GM18498 (cell line): ENCODE measurements at regions not wholly inside any gene's neighbourhood (a gene's known extent, or its start where the extent isn't known, plus 50 kb on each side); places are given as distances from the start of the nearest gene placed in this dataset.
"Not testable (repeated sequence)": the region's sequence is repeated elsewhere in the genome, so short reads cannot be mapped to it uniquely, and the experiment has no call there.

ENCODE experiments used
- ATAC-seq: cut with Tn5 transposase; IDR thresholded peaks from one replicate; pipeline ENCODE4 v1.9.1; 2021; ENCODE audit warnings: mild to moderate bottlenecking, moderate library complexity; ENCODE audit not compliant: unreplicated experiment

- ATAC-seq = not testable (repeated sequence)
Measured at GRCh38 chr10:15921423-15921945, 61.2 kb upstream of the MINDY3 start.

DNA sequence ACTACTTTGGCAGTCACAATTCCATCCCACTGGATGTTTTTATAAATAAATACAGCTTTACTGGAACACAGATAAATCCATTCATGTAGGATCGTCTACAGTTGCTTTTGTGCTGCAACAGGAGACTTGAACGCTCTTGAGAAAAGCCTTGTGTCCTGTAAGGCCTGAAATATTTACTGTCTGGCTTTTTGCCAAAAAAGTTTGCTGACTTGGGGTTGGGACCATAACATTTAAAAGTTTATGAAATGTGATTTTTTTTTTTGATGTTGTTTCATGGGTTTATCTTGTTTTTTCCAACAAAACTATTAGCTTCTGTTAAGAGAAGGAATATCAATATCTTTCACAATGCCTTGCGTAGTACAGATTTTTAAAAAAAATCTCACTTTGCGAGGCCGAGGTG is 71.1 kb upstream of the MINDY3 start:
- ATAC-seq = no peak

- not testable (repeated sequence) for ATAC-seq
Measured at GRCh38 chr10:15939543-15939942, 79.2 kb upstream of the MINDY3 start.

DNA sequence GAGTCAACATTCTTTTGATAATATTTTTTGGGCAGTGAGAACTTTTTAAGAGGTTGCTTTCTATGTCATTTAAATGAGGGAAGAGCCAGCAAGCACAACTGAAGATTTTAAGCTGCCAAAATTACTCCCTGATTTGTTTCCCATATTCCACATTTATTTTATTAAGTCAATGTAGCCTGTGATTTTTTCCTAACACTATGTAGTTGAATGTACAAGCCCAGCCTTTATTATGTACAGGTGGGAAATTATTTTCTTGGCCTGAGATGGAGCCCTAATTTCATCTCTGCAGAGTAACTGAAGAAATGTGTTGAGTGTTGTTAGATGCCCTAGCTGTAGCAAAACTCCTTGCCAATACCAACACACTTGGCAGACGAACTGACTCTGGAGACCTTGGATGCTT is 83.1 kb upstream of the MINDY3 start:
- no peak for ATAC-seq

- ATAC-seq = no peak
Measured at GRCh38 chr10:15954188-15954587, 93.9 kb upstream of the MINDY3 start.

GRCh38 chr10:15960277-15960676 is 100.0 kb upstream of the MINDY3 start:
- ATAC-seq = no peak

DNA sequence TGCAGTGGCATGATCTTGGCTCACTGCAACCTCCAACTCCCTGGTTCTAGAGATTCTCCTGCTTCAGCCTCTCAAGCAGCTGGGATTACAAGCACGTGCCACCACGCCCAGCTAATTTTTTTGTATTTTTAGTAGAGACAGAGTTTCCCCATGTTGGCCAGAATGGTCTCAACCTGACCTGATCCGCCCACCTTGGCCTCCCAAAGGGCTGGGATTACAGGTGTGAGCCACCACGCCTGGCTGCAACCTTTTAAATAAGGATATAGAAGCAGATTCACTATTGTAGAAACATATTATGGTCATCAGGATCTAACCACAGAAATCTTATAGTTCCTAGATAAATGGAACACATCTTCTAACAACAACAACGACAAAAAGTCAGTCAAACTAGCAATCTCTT is 112.4 kb upstream of the MINDY3 start:
- ATAC-seq = not testable (repeated sequence)

- ATAC-seq = no peak
Measured at GRCh38 chr10:15985690-15986089, 125.4 kb upstream of the MINDY3 start.

DNA sequence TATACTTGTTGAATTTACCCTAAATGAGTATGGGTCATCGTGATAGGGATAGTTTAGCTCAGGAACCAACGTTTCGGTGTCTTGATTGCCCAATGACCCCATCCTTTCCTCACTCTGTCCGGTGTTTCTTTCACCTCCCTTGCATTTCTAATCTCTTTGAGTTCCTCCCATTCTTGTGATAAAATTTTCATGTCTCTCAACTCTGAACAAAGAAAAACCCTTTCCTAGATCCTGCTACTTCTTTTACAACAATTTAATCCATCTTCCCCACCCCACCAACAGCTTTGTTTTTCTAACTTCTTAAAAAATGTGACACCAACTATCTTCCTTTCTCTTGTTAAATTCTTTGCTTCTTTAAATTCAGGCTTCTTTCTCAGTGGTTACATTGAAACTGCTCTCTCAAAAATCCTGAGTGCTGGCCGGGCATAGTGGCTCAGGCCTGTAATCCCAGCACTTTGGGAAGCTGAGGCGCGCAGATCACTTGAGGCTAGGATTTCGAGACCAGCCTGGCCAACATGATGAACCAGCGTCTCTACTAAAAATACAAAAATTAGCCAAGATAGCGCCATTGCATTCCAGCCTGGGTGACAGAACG is 130.3 kb upstream of the MINDY3 start:
- no peak for ATAC-seq

DNA sequence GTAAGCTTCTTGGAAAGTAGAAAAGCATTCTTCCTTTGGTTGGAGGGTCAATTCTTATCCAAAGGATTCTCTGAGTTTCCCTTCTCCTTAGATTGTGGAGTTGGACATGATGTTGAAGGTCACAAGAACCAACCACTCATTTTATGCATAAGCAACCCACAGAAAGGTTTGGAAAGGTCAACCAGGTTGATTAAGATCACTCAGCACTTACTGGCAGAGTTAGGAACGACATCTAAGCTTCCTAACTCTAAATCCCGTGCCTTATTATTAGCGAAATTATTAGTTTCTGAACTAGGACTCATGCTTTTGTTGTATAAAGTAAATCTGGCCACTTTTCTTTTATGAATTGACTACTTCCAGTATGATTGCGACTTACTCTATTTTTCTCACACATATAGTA is 137.0 kb upstream of the MINDY3 start:
- no peak for ATAC-seq

GRCh38 chr10:16001581-16001980 is 141.3 kb upstream of the MINDY3 start:
- no peak for ATAC-seq

DNA sequence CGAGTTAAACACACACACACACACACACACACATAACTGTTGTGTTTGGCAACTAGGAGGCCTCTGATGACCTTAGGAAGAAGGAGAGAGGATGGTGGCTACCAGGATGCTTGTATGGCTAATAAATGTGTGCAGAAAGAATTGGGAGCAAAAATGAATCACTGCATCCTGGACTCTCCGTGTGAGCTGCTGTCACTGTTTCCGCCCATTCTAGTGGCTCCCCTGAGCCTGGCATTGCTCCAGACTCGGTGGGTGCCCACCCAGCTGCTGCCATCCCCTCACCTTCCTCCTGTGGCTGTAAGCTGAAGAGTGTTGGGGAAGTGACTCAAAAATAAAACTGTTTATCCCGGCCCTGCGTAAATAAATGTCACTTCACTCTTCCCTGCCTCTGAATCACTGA is 149.5 kb upstream of the MINDY3 start:
- ATAC-seq = no peak

DNA sequence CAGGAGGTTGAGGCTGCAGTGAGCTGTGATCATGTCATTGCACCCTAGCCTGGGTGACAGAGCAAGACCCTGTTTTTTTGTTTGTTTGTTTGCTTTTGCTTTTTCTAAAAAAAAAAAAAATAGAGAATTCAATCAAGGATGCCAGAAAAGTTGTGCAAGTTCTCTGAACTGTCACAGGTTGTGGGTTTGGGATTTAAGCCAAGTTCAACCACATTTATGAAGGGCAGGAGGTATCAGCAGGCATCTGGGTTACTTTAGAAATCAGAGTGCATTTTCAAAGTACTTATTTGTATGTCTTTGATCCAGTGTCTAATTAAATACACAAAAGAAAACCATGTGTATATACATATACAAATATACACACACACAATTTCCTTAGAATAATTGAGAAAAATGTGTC is 151.2 kb upstream of the MINDY3 start:
- no peak for ATAC-seq

DNA sequence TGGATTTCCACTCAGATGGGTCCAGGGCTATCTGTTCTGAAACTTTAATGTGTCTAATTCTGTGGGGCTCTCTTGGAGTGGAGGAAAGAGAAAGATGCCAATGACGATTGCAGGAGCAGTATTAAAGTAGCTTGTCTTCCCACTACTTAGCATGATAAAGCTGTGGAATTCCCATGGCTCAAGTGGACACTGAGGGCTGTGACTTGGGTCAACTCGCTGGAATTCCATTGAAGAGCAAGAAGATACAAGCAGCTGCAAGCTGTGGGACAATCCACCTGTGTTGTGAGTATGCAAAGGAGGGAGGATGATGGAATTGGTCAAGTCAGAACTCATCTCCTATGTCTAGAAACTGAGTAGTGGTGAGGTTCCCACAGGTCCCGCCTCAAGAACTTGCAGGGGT is 154.2 kb upstream of the MINDY3 start:
- no peak for ATAC-seq

DNA sequence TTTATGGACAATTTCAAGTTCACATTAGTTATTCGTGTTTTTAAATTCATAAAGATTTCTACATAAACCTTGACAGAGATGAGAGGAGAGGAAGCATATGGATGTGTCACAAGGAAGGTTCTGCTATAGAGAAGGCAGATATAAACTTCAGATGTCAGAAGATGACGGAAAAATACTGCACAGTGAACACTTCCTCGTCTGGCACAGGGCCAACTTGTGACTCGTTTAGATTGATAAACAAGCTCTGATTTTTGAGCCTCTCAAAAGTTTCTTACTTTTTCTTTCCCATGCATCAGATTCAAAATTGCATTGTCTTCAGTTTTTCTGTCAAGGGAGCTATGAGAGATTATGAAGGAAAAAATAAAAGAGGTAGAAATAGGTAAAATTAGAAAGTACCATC is 156.4 kb upstream of the MINDY3 start:
- no peak for ATAC-seq

DNA sequence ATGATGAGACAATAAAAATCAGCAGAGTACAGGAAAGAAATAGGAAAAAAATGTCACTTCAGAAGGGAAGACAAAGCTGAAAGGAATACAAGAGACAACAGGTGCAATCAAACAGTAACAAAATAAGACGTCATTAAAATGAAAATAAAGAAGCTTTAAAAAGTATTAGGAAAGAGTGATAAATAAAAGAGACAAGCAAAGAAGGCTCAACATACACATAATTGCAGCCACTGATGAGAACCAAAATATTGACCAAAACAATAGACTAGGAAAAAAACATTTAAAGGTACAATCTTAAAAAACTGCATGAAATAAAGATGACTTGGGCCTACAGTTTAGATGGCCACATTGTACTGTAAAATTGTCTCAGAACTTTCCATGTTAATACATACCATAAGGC is 160.5 kb upstream of the MINDY3 start:
- ATAC-seq = no peak

DNA sequence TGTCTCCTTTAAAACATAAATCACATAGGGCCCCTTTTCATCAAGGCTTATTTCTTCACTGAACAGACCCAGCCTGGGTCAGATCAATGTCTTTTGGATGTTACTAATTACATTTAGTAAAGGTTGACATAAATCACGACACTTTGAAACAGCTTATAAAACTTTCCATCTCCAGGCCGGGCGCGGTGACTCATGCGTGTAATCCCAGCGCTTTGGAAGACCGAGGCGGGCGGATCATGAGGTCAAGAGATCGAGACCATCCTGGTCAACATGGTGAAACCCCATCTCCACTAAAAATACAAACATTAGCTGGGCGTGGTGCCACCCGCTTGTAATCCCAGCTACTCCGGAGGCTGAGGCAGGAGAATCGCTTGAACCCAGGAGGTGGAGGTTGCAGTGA is 166.5 kb upstream of the MINDY3 start:
- not testable (repeated sequence) for ATAC-seq

- ATAC-seq = no peak
Measured at GRCh38 chr10:16030562-16030961, 170.3 kb upstream of the MINDY3 start.

- no peak for ATAC-seq
Measured at GRCh38 chr10:16049050-16049449, 188.7 kb upstream of the MINDY3 start.

DNA sequence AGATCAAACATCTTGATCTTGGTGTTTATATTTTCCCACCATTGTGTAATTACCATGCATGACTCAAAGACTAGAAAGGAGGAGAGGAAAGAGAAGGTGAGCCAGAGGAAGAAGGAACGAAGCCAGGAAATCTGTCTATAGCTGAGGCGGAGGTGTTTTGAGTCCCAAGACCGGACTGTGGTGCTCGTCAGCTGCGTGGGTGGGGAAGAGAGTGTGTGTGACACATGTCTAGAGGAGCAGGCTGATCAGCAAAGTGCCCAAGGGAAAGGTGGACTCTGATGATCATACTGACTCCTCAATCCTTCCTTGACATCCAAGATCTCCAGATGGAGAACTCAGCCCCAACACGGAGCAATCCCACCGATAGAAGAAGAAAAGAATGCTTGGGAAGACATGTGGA is 189.5 kb upstream of the MINDY3 start:
- ATAC-seq = no peak

GRCh38 chr10:16063350-16063749 is 203.0 kb upstream of the MINDY3 start:
- no peak for ATAC-seq

- ATAC-seq = not testable (repeated sequence)
Measured at GRCh38 chr10:16083551-16083950, 223.2 kb upstream of the MINDY3 start.

- ATAC-seq = no peak
Measured at GRCh38 chr10:16105082-16105481, 244.8 kb upstream of the MINDY3 start.
